ENCODE measurements at regions not wholly inside any gene's neighbourhood (a gene's known extent, or its start where the extent isn't known, plus 50 kb on each side); places are given as distances from the start of the nearest gene placed in this dataset.

DNA sequence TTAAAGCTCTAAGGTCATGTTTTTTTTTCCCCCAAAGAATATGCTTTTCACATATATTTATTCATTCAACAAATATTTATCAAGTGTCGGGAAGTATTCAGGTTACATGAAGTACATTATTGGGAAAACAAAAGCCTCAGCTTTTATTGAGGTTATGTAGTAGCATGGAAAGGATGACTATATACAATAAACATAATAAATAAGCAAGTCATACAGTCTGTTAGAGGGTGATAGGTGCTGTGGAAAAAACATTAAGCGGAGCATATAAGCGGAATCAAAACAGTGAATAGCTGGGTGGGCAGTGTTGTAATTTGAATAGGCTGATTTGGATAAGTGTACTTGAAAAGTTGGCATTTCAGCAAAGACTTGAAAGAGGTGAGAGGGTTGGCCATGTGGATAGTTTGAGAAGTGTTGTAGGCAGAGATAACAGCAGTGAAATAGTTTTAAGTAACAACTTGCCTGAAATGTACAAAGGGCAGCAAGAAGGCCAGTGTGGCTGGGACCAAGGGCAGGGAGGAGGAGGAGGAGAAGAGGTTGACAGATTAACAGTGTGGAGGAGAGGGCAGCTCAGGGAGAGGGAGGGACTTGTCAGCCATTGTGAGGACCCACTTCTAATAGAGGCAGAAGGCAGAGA lies 558.7 kb downstream of the SPRY1 start:
- TF ChIP-seq EZH2 (optimal IDR thresholded peaks at IDR 0.05; ENCODE audit: low read depth, low read length) (no peak), EZH2phosphoT487 (IDR thresholded peaks at IDR 0.05; ENCODE audit: low read length) (no peak)

Data from MM.1S (cell line).